ENCODE measurements at regions not wholly inside any gene's neighbourhood (a gene's known extent, or its start where the extent isn't known, plus 50 kb on each side); places are given as distances from the start of the nearest gene placed in this dataset.

GRCh38 chr9:89732939-89733324, 128.1 kb downstream of the GADD45G start:
- no peak for TF ChIP-seq NR2C1 (IDR thresholded peaks at IDR 0.05)
- TF ChIP-seq RUNX3 (IDR thresholded peaks at IDR 0.05; ENCODE audit: low read length), result no peak
- no peak for TF ChIP-seq TCF3 (IDR thresholded peaks at IDR 0.05; ENCODE audit: borderline replicate concordance, insufficient read depth, low read depth, low read length)
- TF ChIP-seq ZNF384 (IDR thresholded peaks at IDR 0.05; ENCODE audit: borderline replicate concordance, low read depth, low read length), result no peak
- TF ChIP-seq ASH2L (IDR thresholded peaks at IDR 0.05; ENCODE audit: borderline replicate concordance, low read depth), result no peak
- TF ChIP-seq, protein P1, sequence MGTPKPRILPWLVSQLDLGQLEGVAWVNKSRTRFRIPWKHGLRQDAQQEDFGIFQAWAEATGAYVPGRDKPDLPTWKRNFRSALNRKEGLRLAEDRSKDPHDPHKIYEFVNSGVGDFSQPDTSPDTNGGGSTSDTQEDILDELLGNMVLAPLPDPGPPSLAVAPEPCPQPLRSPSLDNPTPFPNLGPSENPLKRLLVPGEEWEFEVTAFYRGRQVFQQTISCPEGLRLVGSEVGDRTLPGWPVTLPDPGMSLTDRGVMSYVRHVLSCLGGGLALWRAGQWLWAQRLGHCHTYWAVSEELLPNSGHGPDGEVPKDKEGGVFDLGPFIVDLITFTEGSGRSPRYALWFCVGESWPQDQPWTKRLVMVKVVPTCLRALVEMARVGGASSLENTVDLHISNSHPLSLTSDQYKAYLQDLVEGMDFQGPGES (IDR thresholded peaks at IDR 0.05), result no peak
- TF ChIP-seq TAF1 (IDR thresholded peaks at IDR 0.05; ENCODE audit: borderline replicate concordance, low read depth, low read length), result no peak
- no peak for TF ChIP-seq CHD2 (IDR thresholded peaks at IDR 0.05; ENCODE audit: borderline replicate concordance, low read depth, low read length)
- TF ChIP-seq PAX5 (IDR thresholded peaks at IDR 0.05; ENCODE audit: borderline replicate concordance, low read depth, low read length), result no peak
- no peak for TF ChIP-seq RB1 (IDR thresholded peaks at IDR 0.05; ENCODE audit: borderline replicate concordance)
- no peak for TF ChIP-seq GATAD2B (conservative IDR thresholded peaks at IDR 0.05; ENCODE audit: low read depth)
- no peak for TF ChIP-seq SREBF2 (IDR thresholded peaks at IDR 0.05; ENCODE audit: low read length)
- no peak for TF ChIP-seq DPF2 (IDR thresholded peaks at IDR 0.05)
- TF ChIP-seq MLLT1 (IDR thresholded peaks at IDR 0.05), result no peak
- no peak for TF ChIP-seq MYC (IDR thresholded peaks at IDR 0.05; ENCODE audit: insufficient read depth, insufficient read length, insufficient replicate concordance, low read length, severe bottlenecking)
- in situ Hi-C loops (cut with MboI), result no loop called here
- FAIRE-seq (no peak), ATAC-seq (no peak), DNase-seq (ENCODE audit: low read depth, low spot score) (no peak)
- no peaks in the 10 kb centered on the region for H3K36me3 ChIP-seq (ENCODE audit: control insufficient read depth in 2 of 2, insufficient read depth in 2 of 2, low read length in 1 of 2)
- POLR2A ChIA-PET, result interaction anchor here (0.5 to 0.6 kb wide), 2 partner anchors 362 to 447 kb away, joined by 3 read pairs; no protein-coding TSS in a partner anchor
- H3K27me3 ChIP-seq (replicated peaks in 1 of 2; ENCODE audit: control insufficient read depth in 2 of 2, insufficient read depth in 2 of 2, low read length in 1 of 2), result no peaks in the 10 kb centered on the region; a peak in 2 of 4 replicates
- RAD21 ChIA-PET (ENCODE audit: unreplicated experiment), result interaction anchor here (0.8 to 2.1 kb wide), 2 partner anchors 30 to 129 kb away, joined by 3 to 7 read pairs; no protein-coding TSS in a partner anchor
- no peaks in the 10 kb centered on the region for H3K4me1 ChIP-seq (ENCODE audit: control insufficient read depth, insufficient read depth, low read length)
- H3K9ac ChIP-seq (ENCODE audit: control insufficient read depth, insufficient read depth, low read length), result no peak overlapping the region
- SMC1A ChIA-PET (ENCODE audit: uncharacterized antibody, unreplicated experiment), result interaction anchor here (0.8 to 1.5 kb wide), 2 partner anchors 16 to 82 kb away, joined by 3 read pairs; no protein-coding TSS in a partner anchor
- no peak overlapping the region for H3K4me3 ChIP-seq
- H3K4me2 ChIP-seq (ENCODE audit: control insufficient read depth, insufficient read depth), result no peak overlapping the region
- no TSS peak for BruUV-seq (replicated peaks)
- no peak overlapping the region for H2AFZ ChIP-seq (ENCODE audit: control insufficient read depth, low read depth, low read length)
- H3K9me3 ChIP-seq (replicated peaks; ENCODE audit: control insufficient read depth, insufficient read depth, low read length), result no peaks in the 10 kb centered on the region
- no peak overlapping the region for H3K27ac ChIP-seq (ENCODE audit: control insufficient read depth, insufficient read depth)
- WGBS (ENCODE audit: insufficient coverage, insufficient replicate concordance, low lambda C conversion rate, missing lambda C conversion rate), result 56% methylated on average over 2 of the region's 2 CpGs
- H3K79me2 ChIP-seq (ENCODE audit: control insufficient read depth, insufficient read depth, low read length), result no peaks in the 10 kb centered on the region
- CTCF ChIA-PET, result no interaction called here
- intact Hi-C loops (cut with micrococcal nuclease; ENCODE audit: unreplicated experiment), result no loop called here
- no peaks in the 10 kb centered on the region for H4K20me1 ChIP-seq (ENCODE audit: control insufficient read depth, insufficient read depth)
